BJ (cell line): ENCODE measurements at regions not wholly inside any gene's neighbourhood (a gene's known extent, or its start where the extent isn't known, plus 50 kb on each side); places are given as distances from the start of the nearest gene placed in this dataset.

Source experiments
- CTCF ChIA-PET: fragments of 350-600 bp; formaldehyde crosslinking; extraction: SDS; loops from one replicate; lab custom pipeline; 2021; ENCODE audit warnings: antibody characterized with exemption, inconsistent platforms; lab: Yijun Ruan, JAX
- POLR2A ChIA-PET: fragments of 300-600 bp; sonication (Branson Sonifier 250); formaldehyde crosslinking; extraction: SDS; loops from one replicate; lab custom pipeline; 2021; ENCODE audit warnings: antibody characterized with exemption; lab: Charles Lee
- DNase-seq: peaks from one replicate; pipeline ENCODE4 v3.0.0-alpha.2; 2011; ENCODE audit warnings: low read depth
- H3K27me3 ChIP-seq: 2 replicates; pipeline ENCODE4 v1.6.0; 2011; ENCODE audit warnings: low read length; ENCODE audit not compliant: control insufficient read depth, insufficient read depth
- H3K36me3 ChIP-seq: 2 replicates; pipeline ENCODE4 v1.5.1; 2011; ENCODE audit warnings: low read length; ENCODE audit not compliant: control insufficient read depth, insufficient read depth
- H3K4me3 ChIP-seq: 2 replicates; pipeline ENCODE4 v1.5.1; 2011; ENCODE audit warnings: low read depth, mild to moderate bottlenecking, control low read depth, low read length
- CTCF ChIP-seq: IDR thresholded peaks from 2 replicates; pipeline ENCODE4 v1.5.1; 2011; ENCODE audit warnings: low read depth, mild to moderate bottlenecking, control low read depth, inconsistent platforms, low read length, moderate library complexity; ENCODE audit not compliant: insufficient read depth

- no peak for TF ChIP-seq CTCF
- ChIA-PET CTCF (interaction anchor here (0.6 kb wide), 1 partner anchor 88 kb away, joined by 3 read pairs; no protein-coding TSS in a partner anchor), POLR2A (no interaction called here)
These were observed 276.0 kb downstream of the FOXG1 start for GRCh38 chr14:29042551-29042950.

GRCh38 chr14:29043737-29044136, 277.1 kb downstream of the FOXG1 start:
- Histone ChIP-seq H3K27me3 (no peaks in the 10 kb centered on the region), H3K4me3 (no peak overlapping the region), H3K36me3 (no peaks in the 10 kb centered on the region)
- ChIA-PET CTCF (no interaction called here), POLR2A (no interaction called here)
- no peak for DNase-seq
- no peak for TF ChIP-seq CTCF

More at GRCh38 chr14:29042551-29042950, 276.0 kb downstream of the FOXG1 start:
- Histone ChIP-seq H3K4me3 (no peak overlapping the region), H3K27me3 (no peaks in the 10 kb centered on the region), H3K36me3 (no peaks in the 10 kb centered on the region)
- no peak for DNase-seq

- Histone ChIP-seq H3K4me3 (no peak overlapping the region), H3K27me3 (no peaks in the 10 kb centered on the region), H3K36me3 (no peaks in the 10 kb centered on the region)
- no peak for TF ChIP-seq CTCF
- CTCF ChIA-PET: no interaction called here
- POLR2A ChIA-PET: no interaction called here
- no peak for DNase-seq
These were observed 278.6 kb downstream of the FOXG1 start for GRCh38 chr14:29045237-29045636.

- CTCF ChIA-PET: interaction anchor here (1.4 kb wide), 1 partner anchor 13 kb away, joined by 3 read pairs; no protein-coding TSS in a partner anchor
- DNase-seq: no peak
These were observed 287.5 kb downstream of the FOXG1 start for GRCh38 chr14:29054119-29054518.

GRCh38 chr14:29056041-29056566, 289.5 kb downstream of the FOXG1 start:
- CTCF ChIA-PET: no interaction called here
- no peaks in the 10 kb centered on the region for H3K27me3 ChIP-seq
- no peaks in the 10 kb centered on the region for H3K36me3 ChIP-seq
- no peak for DNase-seq
- no peak overlapping the region for H3K4me3 ChIP-seq
- no peak for TF ChIP-seq CTCF
- POLR2A ChIA-PET: no interaction called here

More at GRCh38 chr14:29054119-29054518, 287.5 kb downstream of the FOXG1 start:
- H3K4me3 ChIP-seq: no peak overlapping the region
- POLR2A ChIA-PET: no interaction called here
- TF ChIP-seq CTCF: no peak
- H3K27me3 ChIP-seq: no peaks in the 10 kb centered on the region
- H3K36me3 ChIP-seq: no peaks in the 10 kb centered on the region
